MM.1S (cell line): ENCODE measurements at regions not wholly inside any gene's neighbourhood (a gene's known extent, or its start where the extent isn't known, plus 50 kb on each side); places are given as distances from the start of the nearest gene placed in this dataset.
A peak's percentile ranks its signal among the peaks of the same experiment; 100 is the strongest.

ENCODE experiments used
- DNase-seq: peaks from one replicate; pipeline ENCODE4 v3.0.0-alpha.2; 2015
- H2AFZ ChIP-seq: fragments of 300-600 bp; sonication (generic); 2 replicates; pipeline ENCODE4 v1.6.0; 2016; ENCODE audit warnings: antibody characterized with exemption, low read length
- H3F3A ChIP-seq: fragments of 300-600 bp; sonication (generic); 2 replicates; pipeline ENCODE4 v1.6.1; 2016; ENCODE audit warnings: mild to moderate bottlenecking, antibody characterized with exemption, low read length, moderate library complexity, mixed read lengths; ENCODE audit not compliant: insufficient read depth
- H3K27ac ChIP-seq: fragments of 300-600 bp; sonication (generic); 2 replicates; pipeline ENCODE4 v1.5.1; 2016; ENCODE audit warnings: mild to moderate bottlenecking, low read length
- H3K27me3 ChIP-seq: fragments of 300-600 bp; sonication (generic); replicated peaks from 2 replicates; pipeline ENCODE4 v1.6.0; 2016; ENCODE audit warnings: low read length; ENCODE audit not compliant: insufficient read depth
- H3K36me3 ChIP-seq: fragments of 300-600 bp; sonication (generic); replicated peaks from 2 replicates; pipeline ENCODE4 v1.6.1; 2016; ENCODE audit warnings: mild to moderate bottlenecking, low read length, mixed read lengths; ENCODE audit not compliant: insufficient read depth
- H3K4me1 ChIP-seq: fragments of 300-600 bp; sonication (generic); 2 replicates; pipeline ENCODE4 v1.6.1; 2016; ENCODE audit warnings: low read length, mixed read lengths
- H3K4me2 ChIP-seq: fragments of 300-600 bp; sonication (generic); 2 replicates; pipeline ENCODE4 v1.6.0; 2016; ENCODE audit warnings: low read depth, low read length
- H3K4me3 ChIP-seq: fragments of 300-600 bp; sonication (generic); 2 replicates; pipeline ENCODE4 v1.5.1; 2016; ENCODE audit warnings: low read length, mixed read lengths
- H3K79me2 ChIP-seq: fragments of 300-600 bp; sonication (generic); 2 replicates; pipeline ENCODE4 v1.6.1; 2016; ENCODE audit warnings: mixed run types, low read length, mixed read lengths
- H3K9ac ChIP-seq: fragments of 300-600 bp; sonication (generic); 2 replicates; pipeline ENCODE4 v1.6.1; 2016; ENCODE audit warnings: low read length, mixed read lengths
- H3K9me2 ChIP-seq: fragments of 300-600 bp; sonication (generic); replicated peaks from 2 replicates; pipeline ENCODE4 v1.6.1; 2016; ENCODE audit warnings: mild to moderate bottlenecking, low read length, mixed read lengths; ENCODE audit not compliant: insufficient read depth
- H3K9me3 ChIP-seq: fragments of 300-600 bp; sonication (generic); replicated peaks from 2 replicates; pipeline ENCODE4 v1.6.1; 2016; ENCODE audit warnings: mild to moderate bottlenecking, low read length, mixed read lengths; ENCODE audit not compliant: insufficient read depth
- H4K20me1 ChIP-seq: fragments of 300-600 bp; sonication (generic); 2 replicates; pipeline ENCODE4 v1.6.1; 2016; ENCODE audit warnings: mild to moderate bottlenecking, low read length, moderate library complexity, mixed read lengths; ENCODE audit not compliant: insufficient read depth
- EZH2 ChIP-seq: fragments of 300-600 bp; sonication (generic); optimal IDR thresholded peaks from 2 replicates; pipeline ENCODE3; 2017; ENCODE audit warnings: low read depth, mild to moderate bottlenecking, antibody characterized with exemption, low read length, mixed read lengths
- EZH2phosphoT487 ChIP-seq: fragments of 300-600 bp; sonication (generic); IDR thresholded peaks from 2 replicates; pipeline ENCODE4 v1.6.1; 2018; ENCODE audit warnings: antibody characterized with exemption, low read length
- TF ChIP-seq, protein P1 (sequence below): fragments of 300-600 bp; sonication (generic); IDR thresholded peaks from 2 replicates; pipeline ENCODE4 v1.5.1; 2016; ENCODE audit warnings: antibody characterized with exemption, low read length, mixed read lengths

DNA sequence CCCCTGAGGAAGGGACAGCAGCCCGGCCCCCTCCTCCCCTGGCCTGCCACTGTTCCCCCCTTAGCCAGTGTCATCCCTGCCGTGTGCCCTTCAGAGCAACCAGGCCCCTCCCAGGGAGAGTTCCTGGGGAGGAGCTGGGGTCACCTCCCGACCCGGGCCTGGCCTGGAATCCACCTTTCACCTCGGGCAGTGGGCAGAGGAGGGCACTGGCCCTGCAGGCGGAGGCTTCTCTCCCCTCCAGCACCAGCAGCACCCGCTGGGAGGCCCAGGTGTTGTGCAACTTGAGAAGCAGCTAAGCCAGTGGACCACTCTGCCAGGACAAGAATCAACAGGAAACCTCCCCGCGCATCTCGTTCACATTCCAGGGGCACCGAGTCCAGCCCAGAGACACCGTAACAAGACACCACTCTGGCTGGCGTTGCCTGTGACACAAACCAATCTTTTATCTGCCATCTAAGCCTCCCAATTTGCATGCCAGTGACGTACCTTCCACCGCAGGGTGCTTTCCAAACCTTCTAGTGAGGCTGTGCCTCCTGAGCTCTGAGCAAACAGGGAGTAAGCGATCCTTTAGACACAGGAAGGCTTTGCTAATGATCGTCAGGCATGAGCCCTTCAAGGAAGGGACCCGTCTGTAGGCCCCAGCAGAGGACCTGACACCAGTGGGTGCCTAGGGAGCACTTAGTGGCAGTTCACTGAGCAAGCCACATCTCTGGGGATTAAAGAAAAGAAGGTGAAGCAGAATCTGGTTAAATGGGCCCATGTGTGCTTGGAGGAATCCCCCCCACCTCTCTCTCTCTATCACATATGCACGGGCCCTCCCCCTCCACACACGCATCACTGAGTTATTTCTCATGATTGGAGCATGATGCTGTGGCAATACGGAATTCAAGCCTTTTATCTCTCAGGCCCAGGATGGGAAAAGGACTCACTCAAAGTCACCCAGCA lies 98.9 kb upstream of the TLE3 start:
- TF ChIP-seq EZH2phosphoT487: no peak
- TF ChIP-seq, protein P1, sequence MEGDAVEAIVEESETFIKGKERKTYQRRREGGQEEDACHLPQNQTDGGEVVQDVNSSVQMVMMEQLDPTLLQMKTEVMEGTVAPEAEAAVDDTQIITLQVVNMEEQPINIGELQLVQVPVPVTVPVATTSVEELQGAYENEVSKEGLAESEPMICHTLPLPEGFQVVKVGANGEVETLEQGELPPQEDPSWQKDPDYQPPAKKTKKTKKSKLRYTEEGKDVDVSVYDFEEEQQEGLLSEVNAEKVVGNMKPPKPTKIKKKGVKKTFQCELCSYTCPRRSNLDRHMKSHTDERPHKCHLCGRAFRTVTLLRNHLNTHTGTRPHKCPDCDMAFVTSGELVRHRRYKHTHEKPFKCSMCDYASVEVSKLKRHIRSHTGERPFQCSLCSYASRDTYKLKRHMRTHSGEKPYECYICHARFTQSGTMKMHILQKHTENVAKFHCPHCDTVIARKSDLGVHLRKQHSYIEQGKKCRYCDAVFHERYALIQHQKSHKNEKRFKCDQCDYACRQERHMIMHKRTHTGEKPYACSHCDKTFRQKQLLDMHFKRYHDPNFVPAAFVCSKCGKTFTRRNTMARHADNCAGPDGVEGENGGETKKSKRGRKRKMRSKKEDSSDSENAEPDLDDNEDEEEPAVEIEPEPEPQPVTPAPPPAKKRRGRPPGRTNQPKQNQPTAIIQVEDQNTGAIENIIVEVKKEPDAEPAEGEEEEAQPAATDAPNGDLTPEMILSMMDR: peak; percentile 22
- Histone ChIP-seq H3K4me3 (peak overlapping the region; percentile 21; the same call in 1 of the 2 replicates), H3K27me3 (no peaks in the 10 kb centered on the region), H4K20me1 (no peaks in the 10 kb centered on the region), H3K9me3 (no peaks in the 10 kb centered on the region), H3K27ac (peak overlapping the region; percentile 97), H3K4me1 (peaks cover 20% of the 10 kb centered on the region), H3F3A (peaks cover 20% of the 10 kb centered on the region), H2AFZ (peak overlapping the region; percentile 28; the same call in 1 of the 2 replicates), H3K79me2 (no peaks in the 10 kb centered on the region), H3K9ac (peak overlapping the region; percentile 75), H3K36me3 (no peaks in the 10 kb centered on the region), H3K9me2 (no peaks in the 10 kb centered on the region), H3K4me2 (peak overlapping the region; percentile 86)
- peak; percentile 97 for DNase-seq

DNA sequence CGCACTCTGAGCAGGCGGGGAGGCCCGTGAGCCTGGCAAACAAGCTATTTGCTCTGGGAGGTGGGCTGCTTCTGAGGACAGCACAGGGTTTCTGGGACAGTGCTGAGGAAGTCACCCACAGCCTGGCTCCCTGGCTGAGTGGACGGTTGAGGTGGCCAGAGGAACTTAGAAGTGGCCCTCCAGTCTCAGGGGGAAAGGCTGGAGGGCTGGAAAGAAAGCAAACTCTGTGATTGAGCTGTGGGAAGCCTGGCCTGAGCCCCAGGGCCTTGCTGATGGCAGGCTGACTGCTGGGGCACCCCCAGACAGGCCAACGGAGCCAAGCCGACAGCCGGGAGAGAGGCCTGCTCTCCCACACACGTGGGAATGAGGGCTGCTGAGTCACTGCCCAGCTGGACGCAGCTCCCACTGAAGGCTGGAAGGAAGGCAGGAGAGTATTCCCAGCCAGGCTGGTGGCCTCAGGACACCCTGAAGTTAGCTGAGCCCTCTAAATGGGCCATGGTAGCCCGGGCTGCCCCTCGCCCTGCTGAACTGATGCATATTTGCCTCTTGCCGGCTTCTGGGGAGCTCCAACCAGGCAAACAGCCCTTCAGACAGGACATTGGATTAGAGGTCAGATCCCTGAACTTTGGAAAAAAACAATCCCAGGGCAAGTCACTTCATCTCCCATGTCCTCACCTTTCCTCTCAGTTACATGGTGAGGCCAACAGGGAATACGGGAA lies 98.0 kb upstream of the TLE3 start:
- H3K27ac ChIP-seq: peak overlapping the region; percentile 97
- TF ChIP-seq EZH2phosphoT487: no peak
- no peak for TF ChIP-seq EZH2
- TF ChIP-seq, protein P1: no peak
- H3K4me1 ChIP-seq: peaks cover 20% of the 10 kb centered on the region
- no peaks in the 10 kb centered on the region for H3K9me3 ChIP-seq
- no peak for DNase-seq
- peak overlapping the region; percentile 75 for H3K9ac ChIP-seq
- H2AFZ ChIP-seq: peak overlapping the region; percentile 5; the same call in 1 of the 2 replicates
- H4K20me1 ChIP-seq: no peaks in the 10 kb centered on the region
- no peaks in the 10 kb centered on the region for H3K27me3 ChIP-seq
- H3K9me2 ChIP-seq: no peaks in the 10 kb centered on the region
- H3K79me2 ChIP-seq: no peaks in the 10 kb centered on the region
- H3K4me2 ChIP-seq: peak overlapping the region; percentile 86
- no peaks in the 10 kb centered on the region for H3K36me3 ChIP-seq
- peaks cover 20% of the 10 kb centered on the region for H3F3A ChIP-seq
- H3K4me3 ChIP-seq: peak overlapping the region; percentile 21; the same call in 1 of the 2 replicates

GRCh38 chr15:70195171-70195570 lies 97.5 kb upstream of the TLE3 start:
- TF ChIP-seq EZH2phosphoT487 (no peak), EZH2 (no peak)
- no peak overlapping the region for H3K27ac ChIP-seq
- no peaks in the 10 kb centered on the region for H3K36me3 ChIP-seq
- H3K9me2 ChIP-seq: no peaks in the 10 kb centered on the region
- no peak overlapping the region for H2AFZ ChIP-seq
- no peaks in the 10 kb centered on the region for H3K27me3 ChIP-seq
- no peaks in the 10 kb centered on the region for H4K20me1 ChIP-seq
- H3K79me2 ChIP-seq: no peaks in the 10 kb centered on the region
- no peak overlapping the region for H3K4me2 ChIP-seq
- no peak overlapping the region for H3K9ac ChIP-seq
- peaks cover 20% of the 10 kb centered on the region for H3K4me1 ChIP-seq
- peaks cover 20% of the 10 kb centered on the region for H3F3A ChIP-seq
- no peak for DNase-seq
- H3K9me3 ChIP-seq: no peaks in the 10 kb centered on the region
- no peak overlapping the region for H3K4me3 ChIP-seq
